Stomach (tissue), 8 donors: ENCODE measurements at regions not wholly inside any gene's neighbourhood (a gene's known extent, or its start where the extent isn't known, plus 50 kb on each side); places are given as distances from the start of the nearest gene placed in this dataset.

Source experiments
- DNase-seq, 2 donors: peaks; one replicate each; pipeline versions ENCODE4 v3.0.0 to v3.0.0-alpha.2; 2013 to 2019
- H3K27ac ChIP-seq, 5 donors: fragments of 200-600 bp in 4 of 5; sonication (generic) in 4 of 5; one replicate each; pipeline ENCODE4 v1.5.1; 2013 to 2019; ENCODE audit warnings: mild to moderate bottlenecking in 1 of 5, moderate library complexity in 1 of 5
- H3K27me3 ChIP-seq, 3 donors: fragments of 200-600 bp; sonication (generic); one replicate each; pipeline ENCODE4 v1.5.1; 2017 to 2019; ENCODE audit warnings: mixed run types in 1 of 3
- H3K36me3 ChIP-seq, 4 donors: fragments of 200-600 bp; sonication (generic); 1 replicate in 3 of 4; 2 replicates in 1 of 4; pipeline ENCODE4 v1.5.1; 2016 to 2019
- H3K4me1 ChIP-seq, 4 donors: fragments of 200-600 bp; sonication (generic); one replicate each; pipeline ENCODE4 v1.5.1; 2016 to 2019
- H3K4me3 ChIP-seq, 4 donors: fragments of 200-600 bp; sonication (generic) in 3 of 4; one replicate each; pipeline ENCODE4 v1.5.1; 2016 to 2019; ENCODE audit warnings: mild to moderate bottlenecking in 1 of 4
- H3K9me3 ChIP-seq, 4 donors: fragments of 200-600 bp; sonication (generic); one replicate each; pipeline ENCODE4 v1.5.1; 2016 to 2019
- EP300 ChIP-seq: sonication (generic); formaldehyde crosslinking; IDR thresholded peaks from one replicate; pipeline ENCODE4 v1.6.1; 2017; ENCODE audit warnings: antibody characterized with exemption
- POLR2A ChIP-seq, 4 donors: fragments of 450-650 bp; IDR thresholded peaks; one replicate each; pipeline ENCODE4 v1.6.1; 2016; ENCODE audit warnings: antibody characterized with exemption in 4 of 4, control low read depth in 2 of 4, mild to moderate bottlenecking in 1 of 4, moderate library complexity in 1 of 4
- POLR2AphosphoS5 ChIP-seq, 3 donors: sonication (generic); formaldehyde crosslinking; IDR thresholded peaks; one replicate each; pipeline ENCODE4 v1.6.1; 2016; ENCODE audit warnings: antibody characterized with exemption in 3 of 3
- WGBS, 5 donors: extraction: QIAGEN DNeasy Blood & Tissue Kit in 3 of 5; methylation state at CpG; one replicate each; pipeline versions ENCODE4 v1.1.5 to v1.1.7; 2013 to 2018; 5-methylcytosine and 5-hydroxymethylcytosine counted together
- intact Hi-C: fragments of 100-400 bp; cut with DNase I; formaldehyde crosslinking; loops from one replicate; pipeline ENCODE4 v1.15.1; 2023; ENCODE audit warnings: low total_unique reads
- TF ChIP-seq, protein P1 (sequence below), 7 experiments: fragments of 450-650 bp in 4 of 7; fragments of 200-600 bp in 3 of 7; sonication (generic) in 3 of 7; IDR thresholded peaks; one replicate each; pipeline ENCODE4 v1.5.1; 2016 to 2019; ENCODE audit warnings: antibody characterized with exemption in 7 of 7, control low read depth in 2 of 7, mild to moderate bottlenecking in 1 of 7
- donor health status: healthy with polysubstance abuse.
- donor health status: Bipolar disorder and iron deficiency.
- donor health status: healthy.

GRCh38 chr13:30024125-30024865 lies 173.9 kb upstream of the UBL3 start:
- no peak overlapping the region for H3K4me3 ChIP-seq

DNA sequence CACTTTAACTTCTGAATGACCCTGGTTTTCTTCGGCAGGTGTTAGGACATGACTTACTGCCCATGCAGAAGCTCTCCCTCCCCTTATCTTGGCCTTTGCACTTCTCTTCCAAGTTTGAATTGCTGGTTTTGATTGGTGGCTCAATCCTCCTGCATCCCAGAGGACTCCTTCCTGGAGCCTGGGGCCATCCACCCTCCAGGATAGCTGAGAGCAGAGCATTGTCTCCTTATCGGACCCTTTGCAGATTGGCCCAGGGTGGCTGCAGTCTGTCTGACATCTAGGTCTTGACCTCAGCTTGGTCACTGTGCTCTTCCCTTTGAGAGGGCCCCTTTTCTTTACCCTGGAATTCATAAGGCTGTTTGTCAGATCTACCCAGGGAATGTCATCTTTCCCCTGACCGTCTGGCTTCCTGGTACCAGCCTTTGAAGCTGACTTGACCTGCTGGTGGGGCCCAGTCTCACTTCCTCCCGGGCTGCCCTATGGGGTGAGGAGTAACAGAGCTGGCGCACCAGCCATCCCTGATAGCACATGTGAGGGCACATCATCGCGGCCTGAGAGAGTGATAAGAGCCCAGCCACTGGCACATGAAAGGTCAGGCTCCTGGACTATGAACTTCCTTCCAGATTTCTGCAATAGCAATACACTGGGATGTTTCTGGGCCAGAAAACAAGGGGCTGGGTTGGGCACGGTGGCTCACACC lies 172.9 kb upstream of the UBL3 start:
- TF ChIP-seq POLR2A (IDR thresholded peaks at IDR 0.05) (no peak), POLR2AphosphoS5 (IDR thresholded peaks at IDR 0.05) (no peak), EP300 (no peak)
- TF ChIP-seq, protein P1, sequence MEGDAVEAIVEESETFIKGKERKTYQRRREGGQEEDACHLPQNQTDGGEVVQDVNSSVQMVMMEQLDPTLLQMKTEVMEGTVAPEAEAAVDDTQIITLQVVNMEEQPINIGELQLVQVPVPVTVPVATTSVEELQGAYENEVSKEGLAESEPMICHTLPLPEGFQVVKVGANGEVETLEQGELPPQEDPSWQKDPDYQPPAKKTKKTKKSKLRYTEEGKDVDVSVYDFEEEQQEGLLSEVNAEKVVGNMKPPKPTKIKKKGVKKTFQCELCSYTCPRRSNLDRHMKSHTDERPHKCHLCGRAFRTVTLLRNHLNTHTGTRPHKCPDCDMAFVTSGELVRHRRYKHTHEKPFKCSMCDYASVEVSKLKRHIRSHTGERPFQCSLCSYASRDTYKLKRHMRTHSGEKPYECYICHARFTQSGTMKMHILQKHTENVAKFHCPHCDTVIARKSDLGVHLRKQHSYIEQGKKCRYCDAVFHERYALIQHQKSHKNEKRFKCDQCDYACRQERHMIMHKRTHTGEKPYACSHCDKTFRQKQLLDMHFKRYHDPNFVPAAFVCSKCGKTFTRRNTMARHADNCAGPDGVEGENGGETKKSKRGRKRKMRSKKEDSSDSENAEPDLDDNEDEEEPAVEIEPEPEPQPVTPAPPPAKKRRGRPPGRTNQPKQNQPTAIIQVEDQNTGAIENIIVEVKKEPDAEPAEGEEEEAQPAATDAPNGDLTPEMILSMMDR (IDR thresholded peaks at IDR 0.05), result no peak
- DNase-seq, result no peak
- intact Hi-C loops, result no loop called here

More at GRCh38 chr13:30024125-30024865, 173.9 kb upstream of the UBL3 start:
- Histone ChIP-seq H3K36me3 (no peaks in the 10 kb centered on the region), H3K4me1 (peaks cover 0 to 5% (median 0%) of the 10 kb centered on the region in 4 donors), H3K27me3 (no peaks in the 10 kb centered on the region), H3K27ac (no peak overlapping the region), H3K9me3 (no peaks in the 10 kb centered on the region)
- 77 to 89% (median 84%) methylated on average over 8 of the region's 8 CpGs for WGBS, 5 donors
- no peak for DNase-seq
- intact Hi-C loops, result no loop called here
- TF ChIP-seq, protein P1 (IDR thresholded peaks at IDR 0.05), result no peak

DNA sequence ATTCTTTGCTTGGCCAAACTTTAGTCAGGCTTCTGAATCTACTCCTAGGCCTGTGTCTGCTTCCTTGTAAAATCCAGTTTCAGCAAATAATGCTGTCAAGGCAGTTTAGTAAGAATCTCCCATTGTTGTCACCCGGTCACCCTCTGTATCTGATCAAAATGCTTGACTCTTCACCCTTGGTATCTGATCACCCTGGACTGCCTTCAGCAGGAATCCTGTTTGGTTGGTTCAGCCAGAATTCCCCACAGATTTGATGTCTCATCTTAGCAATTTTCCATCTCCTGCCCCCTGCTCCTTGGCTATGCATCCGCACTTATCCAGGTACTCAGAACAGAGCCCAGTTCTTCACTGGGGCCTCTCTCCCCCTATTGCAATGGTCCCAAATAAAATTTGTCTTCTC lies 172.4 kb upstream of the UBL3 start:
- Histone ChIP-seq H3K27ac (no peak overlapping the region), H3K36me3 (no peaks in the 10 kb centered on the region), H3K4me3 (no peak overlapping the region), H3K4me1 (peaks cover 0 to 4% (median 0%) of the 10 kb centered on the region in 4 donors), H3K9me3 (no peaks in the 10 kb centered on the region), H3K27me3 (no peaks in the 10 kb centered on the region)
- WGBS, 5 donors, result 77 to 89% (median 81%) methylated on average over 2 of the region's 2 CpGs
- intact Hi-C loops, result no loop called here
- DNase-seq, result no peak
- TF ChIP-seq EP300 (no peak), POLR2A (IDR thresholded peaks at IDR 0.05) (no peak), POLR2AphosphoS5 (IDR thresholded peaks at IDR 0.05) (no peak)
- TF ChIP-seq, protein P1 (IDR thresholded peaks at IDR 0.05), result no peak

More for the DNA sequence above, 172.9 kb upstream of the UBL3 start:
- H3K4me3 ChIP-seq, result no peak overlapping the region
- H3K27me3 ChIP-seq, result no peaks in the 10 kb centered on the region
- WGBS, 5 donors, result 69 to 83% (median 78%) methylated on average over 8 of the region's 8 CpGs
- no peaks in the 10 kb centered on the region for H3K36me3 ChIP-seq
- no peak overlapping the region for H3K27ac ChIP-seq
- H3K9me3 ChIP-seq, result no peaks in the 10 kb centered on the region
- peaks cover 0 to 5% (median 0%) of the 10 kb centered on the region in 4 donors for H3K4me1 ChIP-seq

DNA sequence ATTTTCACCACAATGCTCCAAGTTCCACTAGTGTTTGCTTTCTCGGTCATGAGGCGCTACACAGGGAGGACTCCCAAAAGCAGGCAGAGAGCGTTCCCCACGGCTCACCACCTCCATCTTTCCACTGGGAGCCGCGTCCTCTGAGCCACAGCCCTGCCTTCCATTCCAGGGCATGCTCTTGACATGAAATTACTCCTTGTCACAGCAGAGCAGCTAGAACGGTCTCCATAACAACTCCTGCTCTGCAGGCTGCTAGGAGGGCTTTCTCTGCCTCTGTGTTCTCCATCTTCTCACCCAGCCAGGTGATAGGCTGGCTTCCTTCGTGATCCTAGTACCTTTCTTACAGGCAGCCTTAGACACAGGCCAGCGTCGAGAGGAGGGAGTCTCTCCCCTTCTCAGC lies 171.8 kb upstream of the UBL3 start:
- Histone ChIP-seq H3K4me3 (no peak overlapping the region), H3K36me3 (no peaks in the 10 kb centered on the region), H3K4me1 (no peaks in the 10 kb centered on the region), H3K9me3 (no peaks in the 10 kb centered on the region), H3K27ac (no peak overlapping the region), H3K27me3 (no peaks in the 10 kb centered on the region)
- WGBS, 5 donors, result 88 to 97% (median 92%) methylated on average over 10 of the region's 10 CpGs
- TF ChIP-seq EP300, result no peak
- TF ChIP-seq, protein P1 (IDR thresholded peaks at IDR 0.05), result no peak
- no peak for TF ChIP-seq POLR2A (IDR thresholded peaks at IDR 0.05)
- TF ChIP-seq POLR2AphosphoS5 (IDR thresholded peaks at IDR 0.05), result no peak
- DNase-seq, result no peak
- intact Hi-C loops, result no loop called here
